Stomach (tissue), 8 donors: ENCODE measurements at regions not wholly inside any gene's neighbourhood (a gene's known extent, or its start where the extent isn't known, plus 50 kb on each side); places are given as distances from the start of the nearest gene placed in this dataset.
A peak's percentile ranks its signal among the peaks of the same experiment; 100 is the strongest.

Source experiments
- DNase-seq, 2 donors: peaks; one replicate each; pipeline versions ENCODE4 v3.0.0 to v3.0.0-alpha.2; 2013 to 2019
- H3K27ac ChIP-seq, 5 donors: fragments of 200-600 bp in 4 of 5; sonication (generic) in 4 of 5; one replicate each; pipeline ENCODE4 v1.5.1; 2013 to 2019; ENCODE audit warnings: mild to moderate bottlenecking in 1 of 5, moderate library complexity in 1 of 5
- H3K27me3 ChIP-seq, 3 donors: fragments of 200-600 bp; sonication (generic); one replicate each; pipeline ENCODE4 v1.5.1; 2017 to 2019; ENCODE audit warnings: mixed run types in 1 of 3
- H3K36me3 ChIP-seq, 4 donors: fragments of 200-600 bp; sonication (generic); 1 replicate in 3 of 4; 2 replicates in 1 of 4; pipeline ENCODE4 v1.5.1; 2016 to 2019
- H3K4me1 ChIP-seq, 4 donors: fragments of 200-600 bp; sonication (generic); one replicate each; pipeline ENCODE4 v1.5.1; 2016 to 2019
- H3K4me3 ChIP-seq, 4 donors: fragments of 200-600 bp; sonication (generic) in 3 of 4; one replicate each; pipeline ENCODE4 v1.5.1; 2016 to 2019; ENCODE audit warnings: mild to moderate bottlenecking in 1 of 4
- H3K9me3 ChIP-seq, 4 donors: fragments of 200-600 bp; sonication (generic); one replicate each; pipeline ENCODE4 v1.5.1; 2016 to 2019
- CTCF ChIP-seq, 7 experiments: fragments of 450-650 bp in 4 of 7; fragments of 200-600 bp in 3 of 7; sonication (generic) in 3 of 7; IDR thresholded peaks; one replicate each; pipeline ENCODE4 v1.5.1; 2016 to 2019; ENCODE audit warnings: antibody characterized with exemption in 7 of 7, control low read depth in 2 of 7, mild to moderate bottlenecking in 1 of 7
- EP300 ChIP-seq: sonication (generic); formaldehyde crosslinking; IDR thresholded peaks from one replicate; pipeline ENCODE4 v1.6.1; 2017; ENCODE audit warnings: antibody characterized with exemption
- POLR2A ChIP-seq, 4 donors: fragments of 450-650 bp; IDR thresholded peaks; one replicate each; pipeline ENCODE4 v1.6.1; 2016; ENCODE audit warnings: antibody characterized with exemption in 4 of 4, control low read depth in 2 of 4, mild to moderate bottlenecking in 1 of 4, moderate library complexity in 1 of 4
- POLR2AphosphoS5 ChIP-seq, 3 donors: sonication (generic); formaldehyde crosslinking; IDR thresholded peaks; one replicate each; pipeline ENCODE4 v1.6.1; 2016; ENCODE audit warnings: antibody characterized with exemption in 3 of 3
- WGBS, 5 donors: extraction: QIAGEN DNeasy Blood & Tissue Kit in 3 of 5; methylation state at CpG; one replicate each; pipeline versions ENCODE4 v1.1.5 to v1.1.7; 2013 to 2018; 5-methylcytosine and 5-hydroxymethylcytosine counted together
- intact Hi-C: fragments of 100-400 bp; cut with DNase I; formaldehyde crosslinking; loops from one replicate; pipeline ENCODE4 v1.15.1; 2023; ENCODE audit warnings: low total_unique reads
- donor health status: healthy with polysubstance abuse.
- donor health status: Bipolar disorder and iron deficiency.
- donor health status: healthy.

GRCh38 chrX:124506066-124506465 is 159.7 kb downstream of the SH2D1A start:
- no peaks in the 10 kb centered on the region for H3K4me1 ChIP-seq
- DNase-seq, result peak in 1 of 2 donors; percentile 9
- no peaks in the 10 kb centered on the region for H3K9me3 ChIP-seq
- no peaks in the 10 kb centered on the region for H3K36me3 ChIP-seq
- no peaks in the 10 kb centered on the region for H3K27me3 ChIP-seq
- H3K4me3 ChIP-seq, result no peak overlapping the region
- WGBS, 5 donors, result 70 to 79% (median 77%) methylated on average over 3 of the region's 3 CpGs
- H3K27ac ChIP-seq, result no peak overlapping the region
- TF ChIP-seq POLR2AphosphoS5 (IDR thresholded peaks at IDR 0.05), result no peak
- no peak for TF ChIP-seq EP300
- TF ChIP-seq POLR2A (IDR thresholded peaks at IDR 0.05), result no peak
- TF ChIP-seq CTCF (IDR thresholded peaks at IDR 0.05), result no peak
- intact Hi-C loops, result no loop called here

DNA sequence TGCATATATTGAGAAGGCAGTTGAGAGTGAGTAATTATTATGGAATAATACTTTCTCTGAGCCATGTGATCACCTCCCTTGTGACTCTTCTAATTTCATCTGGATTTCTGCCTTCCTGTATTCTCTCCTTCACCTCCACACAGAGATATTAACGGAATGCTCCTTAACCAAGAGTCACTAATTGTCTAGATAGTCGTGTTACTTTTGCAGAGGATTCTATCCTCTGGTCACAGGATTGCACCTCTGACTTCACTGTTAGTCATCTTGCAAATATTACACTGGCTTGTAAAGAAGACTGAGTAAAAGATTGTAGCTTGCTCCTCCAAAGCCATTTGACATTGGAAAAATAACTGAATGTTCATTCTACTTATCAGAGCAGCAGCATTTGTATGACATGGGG is 160.9 kb downstream of the SH2D1A start:
- no peaks in the 10 kb centered on the region for H3K36me3 ChIP-seq
- DNase-seq, result no peak
- no peaks in the 10 kb centered on the region for H3K9me3 ChIP-seq
- intact Hi-C loops, result no loop called here
- no peak for TF ChIP-seq POLR2A (IDR thresholded peaks at IDR 0.05)
- TF ChIP-seq CTCF (IDR thresholded peaks at IDR 0.05), result no peak
- no peak overlapping the region for H3K27ac ChIP-seq
- no peaks in the 10 kb centered on the region for H3K4me1 ChIP-seq
- H3K27me3 ChIP-seq, result no peaks in the 10 kb centered on the region
- H3K4me3 ChIP-seq, result no peak overlapping the region
- WGBS, 5 donors, result 64 to 77% (median 72%) methylated on average over 2 of the region's 2 CpGs

DNA sequence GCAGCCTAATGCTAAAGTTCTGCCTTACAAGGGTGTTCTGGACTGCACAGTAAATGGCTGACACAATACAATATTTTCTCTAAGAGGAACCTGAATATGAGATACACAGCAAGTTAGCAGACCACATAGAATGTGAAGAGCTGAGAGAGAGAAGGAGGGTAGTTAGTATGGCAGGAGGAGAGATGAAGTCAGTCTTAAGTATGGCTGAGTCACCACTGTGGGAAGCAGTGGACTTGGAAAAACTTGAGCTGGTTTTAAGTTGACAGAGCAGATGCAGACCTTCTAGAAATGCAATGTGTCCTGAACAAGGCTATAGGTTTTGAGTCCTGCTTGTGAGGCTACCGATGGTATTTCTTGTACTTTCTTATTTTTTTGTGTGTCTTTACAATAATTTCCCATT is 172.5 kb downstream of the SH2D1A start:
- DNase-seq, result no peak
- H3K27me3 ChIP-seq, result no peaks in the 10 kb centered on the region
- peaks cover 0 to 17% (median 4%) of the 10 kb centered on the region in 4 donors for H3K9me3 ChIP-seq
- WGBS, 5 donors, result 65 to 100% (median 85%) methylated on average over 1 of the region's 1 CpG
- intact Hi-C loops, result no loop called here
- no peaks in the 10 kb centered on the region for H3K4me1 ChIP-seq
- TF ChIP-seq EP300 (no peak), POLR2A (IDR thresholded peaks at IDR 0.05) (no peak), POLR2AphosphoS5 (IDR thresholded peaks at IDR 0.05) (no peak), CTCF (IDR thresholded peaks at IDR 0.05) (no peak)
- H3K4me3 ChIP-seq, result no peak overlapping the region
- no peaks in the 10 kb centered on the region for H3K36me3 ChIP-seq
- H3K27ac ChIP-seq, result no peak overlapping the region

GRCh38 chrX:124524852-124525251 is 178.5 kb downstream of the SH2D1A start:
- DNase-seq, result no peak
- Histone ChIP-seq H3K4me3 (no peak overlapping the region), H3K27ac (no peak overlapping the region), H3K4me1 (no peaks in the 10 kb centered on the region), H3K36me3 (no peaks in the 10 kb centered on the region), H3K27me3 (no peaks in the 10 kb centered on the region), H3K9me3 (no peaks in the 10 kb centered on the region)
- 65 to 81% (median 74%) methylated on average over 3 of the region's 3 CpGs for WGBS, 5 donors
- intact Hi-C loops, result no loop called here
- TF ChIP-seq CTCF (IDR thresholded peaks at IDR 0.05) (no peak), POLR2AphosphoS5 (IDR thresholded peaks at IDR 0.05) (no peak), POLR2A (IDR thresholded peaks at IDR 0.05) (no peak), EP300 (no peak)
